Hepatocyte (in vitro differentiated cells): ENCODE measurements at regions not wholly inside any gene's neighbourhood (a gene's known extent, or its start where the extent isn't known, plus 50 kb on each side); places are given as distances from the start of the nearest gene placed in this dataset.

Experiments used
- DNase-seq: peaks from one replicate; pipeline ENCODE4 v3.0.0-alpha.2; 2016; ENCODE audit warnings: low spot score
- H2AFZ ChIP-seq: fragments of 200-600 bp; sonication (generic); 2 replicates; pipeline ENCODE4 v1.6.0; 2016; ENCODE audit warnings: antibody characterized with exemption, mild to moderate bottlenecking
- H3K27ac ChIP-seq: fragments of 200-600 bp; sonication (generic); 2 replicates; pipeline ENCODE4 v1.5.1; 2016; ENCODE audit warnings: mild to moderate bottlenecking
- H3K27me3 ChIP-seq: fragments of 200-600 bp; sonication (generic); 2 replicates; pipeline ENCODE4 v1.6.1; 2016
- H3K36me3 ChIP-seq: fragments of 200-600 bp; sonication (generic); replicated peaks from 2 replicates; pipeline ENCODE4 v1.5.1; 2016; ENCODE audit warnings: low read depth; ENCODE audit not compliant: insufficient read depth
- H3K4me1 ChIP-seq: fragments of 200-600 bp; sonication (generic); 2 replicates; pipeline ENCODE4 v1.5.1; 2016; ENCODE audit warnings: mild to moderate bottlenecking, moderate library complexity; ENCODE audit not compliant: insufficient read depth
- H3K4me2 ChIP-seq: fragments of 200-600 bp; sonication (generic); 2 replicates; pipeline ENCODE4 v1.6.0; 2016
- H3K4me3 ChIP-seq: fragments of 200-600 bp; sonication (generic); 2 replicates; pipeline ENCODE4 v1.5.1; 2016; ENCODE audit warnings: mild to moderate bottlenecking
- H3K79me2 ChIP-seq: fragments of 200-600 bp; sonication (generic); 2 replicates; pipeline ENCODE4 v1.6.0; 2017; ENCODE audit warnings: mild to moderate bottlenecking
- H3K9me2 ChIP-seq: fragments of 200-600 bp; sonication (generic); replicated peaks from 2 replicates; pipeline ENCODE4 v1.6.0; 2017; ENCODE audit warnings: mild to moderate bottlenecking; ENCODE audit not compliant: insufficient read depth
- H3K9me3 ChIP-seq: fragments of 200-600 bp; sonication (generic); 2 replicates; pipeline ENCODE4 v1.5.1; 2016; ENCODE audit warnings: low read depth, mild to moderate bottlenecking
- H4K20me1 ChIP-seq: fragments of 200-600 bp; sonication (generic); 2 replicates; pipeline ENCODE4 v1.6.0; 2016; ENCODE audit warnings: mild to moderate bottlenecking; ENCODE audit not compliant: insufficient read depth, poor library complexity, severe bottlenecking
- CTCF ChIP-seq: fragments of 200-600 bp; sonication (generic); IDR thresholded peaks from 2 replicates; pipeline ENCODE4 v1.5.1; 2016; ENCODE audit warnings: antibody characterized with exemption, mild to moderate bottlenecking; ENCODE audit not compliant: poor library complexity
- EZH2 ChIP-seq: fragments of 200-600 bp; sonication (generic); IDR thresholded peaks from 2 replicates; pipeline ENCODE4 v1.6.1; 2016; ENCODE audit warnings: antibody characterized with exemption, mild to moderate bottlenecking, borderline replicate concordance
- EZH2phosphoT487 ChIP-seq: fragments of 200-600 bp; sonication (generic); IDR thresholded peaks from one replicate; pipeline ENCODE4 v1.6.1; 2018; ENCODE audit warnings: antibody characterized with exemption, mild to moderate bottlenecking, low read depth, moderate library complexity; ENCODE audit not compliant: unreplicated experiment, severe bottlenecking
- WGBS: methylation state at CpG from one replicate; pipeline ENCODE4 v1.1.6; 2016; ENCODE audit warnings: low lambda C conversion rate; ENCODE audit errors: missing lambda C conversion rate; 5-methylcytosine and 5-hydroxymethylcytosine counted together

GRCh38 chr7:55629051-55629677 lies 56.9 kb upstream of the VOPP1 start:
- Histone ChIP-seq H3K79me2 (no peaks in the 10 kb centered on the region), H3K4me2 (no peak overlapping the region), H3K27me3 (no peaks in the 10 kb centered on the region), H3K9me2 (no peaks in the 10 kb centered on the region), H3K4me3 (no peak overlapping the region), H4K20me1 (no peaks in the 10 kb centered on the region), H2AFZ (no peak overlapping the region), H3K4me1 (no peaks in the 10 kb centered on the region), H3K9me3 (no peaks in the 10 kb centered on the region), H3K27ac (no peak overlapping the region), H3K36me3 (no peaks in the 10 kb centered on the region)
- 50% methylated on average over 2 of the region's 2 CpGs for WGBS
- DNase-seq, result no peak
- no peak for TF ChIP-seq EZH2phosphoT487
- no peak for TF ChIP-seq CTCF
- TF ChIP-seq EZH2, result no peak

GRCh38 chr7:55624813-55625212 lies 52.5 kb upstream of the VOPP1 start:
- Histone ChIP-seq H3K36me3 (no peaks in the 10 kb centered on the region), H3K4me2 (no peak overlapping the region), H3K4me3 (no peak overlapping the region), H3K9me3 (no peaks in the 10 kb centered on the region), H3K27me3 (no peaks in the 10 kb centered on the region), H3K79me2 (no peaks in the 10 kb centered on the region), H3K4me1 (no peaks in the 10 kb centered on the region), H3K27ac (no peak overlapping the region), H3K9me2 (no peaks in the 10 kb centered on the region), H2AFZ (no peak overlapping the region), H4K20me1 (no peaks in the 10 kb centered on the region)
- TF ChIP-seq EZH2 (no peak), EZH2phosphoT487 (no peak), CTCF (no peak)
- 72% methylated on average over 3 of the region's 3 CpGs for WGBS
- no peak for DNase-seq

GRCh38 chr7:55623617-55624016 lies 51.3 kb upstream of the VOPP1 start:
- H2AFZ ChIP-seq, result no peak overlapping the region
- TF ChIP-seq EZH2 (no peak), EZH2phosphoT487 (no peak), CTCF (no peak)
- WGBS, result 85% methylated on average over 8 of the region's 8 CpGs

More at GRCh38 chr7:55623617-55624016, 51.3 kb upstream of the VOPP1 start:
- DNase-seq, result no peak
- Histone ChIP-seq H3K79me2 (no peaks in the 10 kb centered on the region), H3K4me2 (no peak overlapping the region), H3K9me3 (no peaks in the 10 kb centered on the region), H3K4me3 (no peak overlapping the region), H3K9me2 (no peaks in the 10 kb centered on the region), H3K36me3 (no peaks in the 10 kb centered on the region), H4K20me1 (no peaks in the 10 kb centered on the region), H3K27ac (no peak overlapping the region), H3K4me1 (no peaks in the 10 kb centered on the region), H3K27me3 (no peaks in the 10 kb centered on the region)
